ENCODE measurements at regions not wholly inside any gene's neighbourhood (a gene's known extent, or its start where the extent isn't known, plus 50 kb on each side); places are given as distances from the start of the nearest gene placed in this dataset.

DNA sequence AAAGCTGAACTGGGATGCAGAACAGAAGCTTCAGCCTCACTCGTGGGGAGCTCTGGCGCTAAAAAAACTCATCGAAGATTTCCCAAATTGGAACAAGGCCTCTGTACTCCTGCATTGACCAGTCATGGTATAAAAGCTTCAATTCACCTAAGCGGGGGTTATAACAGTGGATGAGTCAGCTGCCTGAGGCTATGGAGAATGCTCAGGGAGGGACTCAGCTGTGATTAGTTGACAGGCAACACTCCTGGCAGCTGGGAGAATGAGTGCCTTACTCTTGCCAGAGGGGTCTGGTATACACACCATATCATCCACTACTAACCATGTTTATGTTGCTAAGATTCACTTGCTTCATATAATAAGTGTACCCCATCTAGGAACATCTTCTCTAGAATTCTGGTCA lies 350.6 kb upstream of the VRK2 start:
- no peak for FAIRE-seq
- Histone ChIP-seq H3K79me2 (ENCODE audit: control insufficient read depth, insufficient read depth, low read length) (no peaks in the 10 kb centered on the region), H3K4me3 (replicated peaks in 1 of 3; ENCODE audit: insufficient read depth in 1 of 3, low read depth in 1 of 3, low read length in 3 of 3) (no peak overlapping the region), H3K9me3 (replicated peaks; ENCODE audit: control insufficient read depth, insufficient read depth, low read length) (no peaks in the 10 kb centered on the region), H3K9me1 (replicated peaks; ENCODE audit: control insufficient read depth, extremely low read depth, insufficient read depth, low read length) (no peaks in the 10 kb centered on the region), H3K4me2 (ENCODE audit: insufficient read depth, low read length) (no peak overlapping the region), H3K9ac (replicated peaks; ENCODE audit: extremely low read depth, insufficient read depth, low read length) (no peak overlapping the region), H3K27ac (ENCODE audit: insufficient read depth, low read depth, low read length) (no peak overlapping the region), H3K27me3 (ENCODE audit: control insufficient read depth in 2 of 2, insufficient read depth in 2 of 2, low read length in 2 of 2) (no peaks in the 10 kb centered on the region), H3K4me1 (ENCODE audit: control insufficient read depth, extremely low read depth, insufficient read depth, low read length) (no peaks in the 10 kb centered on the region), H2AFZ (ENCODE audit: low read depth, low read length) (no peak overlapping the region), H3K36me3 (ENCODE audit: control insufficient read depth in 2 of 2, extremely low read depth in 1 of 2, insufficient read depth in 2 of 2, low read length in 2 of 2) (no peaks in the 10 kb centered on the region), H4K20me1 (replicated peaks; ENCODE audit: control insufficient read depth, extremely low read depth, insufficient read depth, low read length) (no peaks in the 10 kb centered on the region)
- ChIA-PET POLR2A (no interaction called here), CTCF (no interaction called here)
- DNase-seq (ENCODE audit: low read depth, low spot score), result no peak
- dilution Hi-C loops (cut with MboI; ENCODE audit: extremely low pct_ligation_motif_present, low sequenced_read_pairs) (no loop called here), intact Hi-C loops (cut with micrococcal nuclease) (no loop called here)
- no peak for TF ChIP-seq POLR2A (IDR thresholded peaks at IDR 0.05; ENCODE audit: low read depth, low read length)
- TF ChIP-seq, protein P1, sequence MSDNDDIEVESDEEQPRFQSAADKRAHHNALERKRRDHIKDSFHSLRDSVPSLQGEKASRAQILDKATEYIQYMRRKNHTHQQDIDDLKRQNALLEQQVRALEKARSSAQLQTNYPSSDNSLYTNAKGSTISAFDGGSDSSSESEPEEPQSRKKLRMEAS (IDR thresholded peaks at IDR 0.05; ENCODE audit: insufficient read depth, insufficient read length), result no peak
- BruUV-seq (replicated peaks), result no TSS peak

DNA sequence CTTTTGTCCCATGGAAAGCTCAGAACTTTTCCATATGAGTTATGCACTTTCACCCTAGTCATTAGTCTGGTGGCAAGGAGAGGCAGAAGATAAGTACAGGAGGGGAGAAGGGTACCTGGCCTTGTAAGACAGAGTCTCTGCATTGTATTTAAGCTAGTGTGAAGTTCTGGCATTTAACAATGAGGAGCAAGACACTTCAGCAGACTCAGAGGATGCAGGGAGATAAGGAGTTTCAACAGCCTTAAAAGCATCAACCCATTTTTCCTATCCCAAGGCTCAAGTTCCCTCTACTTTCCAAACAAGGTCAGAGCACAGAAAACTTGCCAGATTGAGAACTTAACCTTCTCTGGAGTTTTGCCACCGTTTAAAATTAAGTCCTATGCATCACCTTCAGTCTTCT lies 348.2 kb upstream of the VRK2 start:
- Histone ChIP-seq H3K4me3 (replicated peaks in 1 of 3; ENCODE audit: insufficient read depth in 1 of 3, low read depth in 1 of 3, low read length in 3 of 3) (no peak overlapping the region), H3K9me1 (replicated peaks; ENCODE audit: control insufficient read depth, extremely low read depth, insufficient read depth, low read length) (no peaks in the 10 kb centered on the region), H3K9ac (replicated peaks; ENCODE audit: extremely low read depth, insufficient read depth, low read length) (no peak overlapping the region), H2AFZ (ENCODE audit: low read depth, low read length) (no peak overlapping the region), H3K36me3 (ENCODE audit: control insufficient read depth in 2 of 2, extremely low read depth in 1 of 2, insufficient read depth in 2 of 2, low read length in 2 of 2) (no peaks in the 10 kb centered on the region), H3K27me3 (ENCODE audit: control insufficient read depth in 2 of 2, insufficient read depth in 2 of 2, low read length in 2 of 2) (no peaks in the 10 kb centered on the region), H4K20me1 (replicated peaks; ENCODE audit: control insufficient read depth, extremely low read depth, insufficient read depth, low read length) (no peaks in the 10 kb centered on the region), H3K4me1 (ENCODE audit: control insufficient read depth, extremely low read depth, insufficient read depth, low read length) (no peaks in the 10 kb centered on the region), H3K27ac (ENCODE audit: insufficient read depth, low read depth, low read length) (no peak overlapping the region), H3K9me3 (replicated peaks; ENCODE audit: control insufficient read depth, insufficient read depth, low read length) (no peaks in the 10 kb centered on the region), H3K79me2 (ENCODE audit: control insufficient read depth, insufficient read depth, low read length) (no peaks in the 10 kb centered on the region), H3K4me2 (ENCODE audit: insufficient read depth, low read length) (no peak overlapping the region)
- intact Hi-C loops (cut with micrococcal nuclease) (no loop called here), dilution Hi-C loops (cut with MboI; ENCODE audit: extremely low pct_ligation_motif_present, low sequenced_read_pairs) (no loop called here)
- no peak for TF ChIP-seq GATA2 (IDR thresholded peaks at IDR 0.05; ENCODE audit: insufficient read depth, insufficient read length, low read depth, low read length)
- no TSS peak for BruUV-seq (replicated peaks)
- no peak for DNase-seq (ENCODE audit: low read depth, low spot score)
- no peak for FAIRE-seq
- CTCF ChIA-PET, result no interaction called here
- POLR2A ChIA-PET, result no interaction called here

Data from endothelial cell of umbilical vein (primary cell).